ENCODE measurements at regions not wholly inside any gene's neighbourhood (a gene's known extent, or its start where the extent isn't known, plus 50 kb on each side); places are given as distances from the start of the nearest gene placed in this dataset.

GRCh38 chr5:9742848-9743247 is 112.7 kb upstream of the TAS2R1 start:
- TF ChIP-seq POLR2A (IDR thresholded peaks at IDR 0.05) = no peak
- TF ChIP-seq, protein P1, sequence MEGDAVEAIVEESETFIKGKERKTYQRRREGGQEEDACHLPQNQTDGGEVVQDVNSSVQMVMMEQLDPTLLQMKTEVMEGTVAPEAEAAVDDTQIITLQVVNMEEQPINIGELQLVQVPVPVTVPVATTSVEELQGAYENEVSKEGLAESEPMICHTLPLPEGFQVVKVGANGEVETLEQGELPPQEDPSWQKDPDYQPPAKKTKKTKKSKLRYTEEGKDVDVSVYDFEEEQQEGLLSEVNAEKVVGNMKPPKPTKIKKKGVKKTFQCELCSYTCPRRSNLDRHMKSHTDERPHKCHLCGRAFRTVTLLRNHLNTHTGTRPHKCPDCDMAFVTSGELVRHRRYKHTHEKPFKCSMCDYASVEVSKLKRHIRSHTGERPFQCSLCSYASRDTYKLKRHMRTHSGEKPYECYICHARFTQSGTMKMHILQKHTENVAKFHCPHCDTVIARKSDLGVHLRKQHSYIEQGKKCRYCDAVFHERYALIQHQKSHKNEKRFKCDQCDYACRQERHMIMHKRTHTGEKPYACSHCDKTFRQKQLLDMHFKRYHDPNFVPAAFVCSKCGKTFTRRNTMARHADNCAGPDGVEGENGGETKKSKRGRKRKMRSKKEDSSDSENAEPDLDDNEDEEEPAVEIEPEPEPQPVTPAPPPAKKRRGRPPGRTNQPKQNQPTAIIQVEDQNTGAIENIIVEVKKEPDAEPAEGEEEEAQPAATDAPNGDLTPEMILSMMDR (IDR thresholded peaks at IDR 0.05) = no peak
- 45 to 92% methylated on average over 1 of the region's 1 CpG for WGBS, 2 donors (ENCODE audit: low coverage in 1 of 2)

DNA sequence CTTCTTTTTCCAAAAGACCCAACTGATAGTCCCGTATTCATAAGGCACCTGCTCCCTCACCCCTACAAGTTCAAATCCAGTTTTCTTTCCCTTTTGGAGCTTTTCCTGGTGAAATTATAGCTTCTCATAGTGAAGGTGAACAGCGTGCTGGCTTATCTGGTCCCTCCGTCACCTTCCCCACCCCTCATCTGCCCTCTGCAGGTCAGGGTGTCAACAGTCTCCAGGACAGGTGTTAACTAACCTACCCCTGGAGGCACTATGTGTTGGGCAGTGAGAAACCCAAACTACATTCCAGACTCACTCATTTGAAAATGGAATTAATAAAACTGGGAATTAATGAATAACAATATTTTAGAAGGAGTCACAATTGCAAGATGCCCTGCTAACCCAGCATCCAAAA is 109.0 kb upstream of the TAS2R1 start:
- Histone ChIP-seq H3K4me1 (no peaks in the 10 kb centered on the region), H3K4me3 (no peak overlapping the region), H3K36me3 (no peaks in the 10 kb centered on the region), H3K9me3 (no peaks in the 10 kb centered on the region), H3K27ac (no peak overlapping the region), H3K27me3 (no peaks in the 10 kb centered on the region)
- TF ChIP-seq POLR2AphosphoS5 (IDR thresholded peaks at IDR 0.05) (no peak), EP300 (IDR thresholded peaks at IDR 0.05) (no peak), POLR2A (IDR thresholded peaks at IDR 0.05) (no peak)
- TF ChIP-seq, protein P1 (IDR thresholded peaks at IDR 0.05) = no peak
- 71 to 73% methylated on average over 3 of the region's 3 CpGs for WGBS, 2 donors (ENCODE audit: low coverage in 1 of 2)
- no peak for ATAC-seq

More at GRCh38 chr5:9742848-9743247, 112.7 kb upstream of the TAS2R1 start:
- H3K36me3 ChIP-seq = no peaks in the 10 kb centered on the region
- no peak overlapping the region for H3K27ac ChIP-seq
- H3K27me3 ChIP-seq = no peaks in the 10 kb centered on the region
- H3K9me3 ChIP-seq = no peaks in the 10 kb centered on the region
- H3K4me3 ChIP-seq = no peak overlapping the region
- no peak for ATAC-seq
- no peaks in the 10 kb centered on the region for H3K4me1 ChIP-seq

- H3K4me3 ChIP-seq = no peak overlapping the region
- H3K4me1 ChIP-seq = no peaks in the 10 kb centered on the region
- H3K36me3 ChIP-seq = no peaks in the 10 kb centered on the region
- 82 to 100% methylated on average over 2 to 4 of the region's 4 CpGs for WGBS, 2 donors (ENCODE audit: low coverage in 1 of 2)
- no peaks in the 10 kb centered on the region for H3K27me3 ChIP-seq
- ATAC-seq = no peak
- H3K27ac ChIP-seq = no peak overlapping the region
- H3K9me3 ChIP-seq = no peaks in the 10 kb centered on the region
- no peak for TF ChIP-seq POLR2AphosphoS5 (IDR thresholded peaks at IDR 0.05)
- no peak for TF ChIP-seq EP300 (IDR thresholded peaks at IDR 0.05)
- TF ChIP-seq POLR2A (IDR thresholded peaks at IDR 0.05) = no peak
- TF ChIP-seq, protein P1 (IDR thresholded peaks at IDR 0.05) = no peak
Observed at GRCh38 chr5:9737265-9737664, 107.1 kb upstream of the TAS2R1 start.

DNA sequence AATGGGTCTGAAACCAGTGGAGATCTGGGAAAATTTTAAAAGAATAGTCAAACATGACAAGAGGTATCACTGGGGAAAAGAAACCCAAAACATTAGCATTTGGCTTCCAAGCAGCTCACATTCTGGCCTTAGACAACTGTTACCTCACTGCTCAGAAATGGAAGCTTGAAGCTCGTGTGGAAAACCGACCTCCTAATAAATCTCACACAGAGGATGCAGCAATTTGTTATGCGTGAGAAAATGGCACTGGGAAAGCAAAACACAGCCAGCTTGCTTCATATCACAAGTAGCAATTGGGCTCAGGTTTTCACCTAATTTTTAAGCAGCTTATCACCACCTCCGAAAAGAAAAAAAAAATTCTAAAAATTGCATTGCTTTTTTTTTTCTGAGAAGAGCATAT is 103.3 kb upstream of the TAS2R1 start:
- Histone ChIP-seq H3K9me3 (no peaks in the 10 kb centered on the region), H3K27me3 (no peaks in the 10 kb centered on the region), H3K4me1 (no peaks in the 10 kb centered on the region), H3K36me3 (no peaks in the 10 kb centered on the region), H3K27ac (no peak overlapping the region), H3K4me3 (no peak overlapping the region)
- no peak for ATAC-seq
- TF ChIP-seq POLR2AphosphoS5 (IDR thresholded peaks at IDR 0.05) = no peak
- TF ChIP-seq POLR2A (IDR thresholded peaks at IDR 0.05) = no peak
- TF ChIP-seq EP300 (IDR thresholded peaks at IDR 0.05) = no peak
- TF ChIP-seq, protein P1 (IDR thresholded peaks at IDR 0.05) = no peak
- 43 to 47% methylated on average over 4 of the region's 4 CpGs for WGBS, 2 donors (ENCODE audit: low coverage in 1 of 2)

DNA sequence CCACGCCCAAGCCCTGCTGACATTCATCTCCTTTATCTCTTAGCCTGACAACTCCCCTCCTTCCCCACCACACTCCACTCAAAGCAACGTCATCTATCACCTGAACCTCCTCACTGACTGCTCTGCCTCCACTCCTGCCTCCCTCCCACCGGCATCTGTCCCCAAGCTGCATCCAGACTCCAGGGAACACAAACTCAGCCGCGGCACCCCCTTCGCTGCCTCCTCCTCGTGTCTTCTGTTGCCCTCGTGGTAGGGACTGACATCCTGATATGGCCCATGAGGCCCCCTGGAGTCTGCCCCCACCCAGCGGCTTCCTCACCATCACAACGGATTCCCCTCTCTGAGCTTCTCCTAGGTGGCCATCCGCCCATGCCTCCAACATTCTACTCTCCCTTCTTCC is 101.0 kb upstream of the TAS2R1 start:
- no peak overlapping the region for H3K4me3 ChIP-seq
- no peaks in the 10 kb centered on the region for H3K27me3 ChIP-seq
- TF ChIP-seq EP300 (IDR thresholded peaks at IDR 0.05) = no peak
- TF ChIP-seq POLR2A (IDR thresholded peaks at IDR 0.05) = no peak
- no peak for TF ChIP-seq POLR2AphosphoS5 (IDR thresholded peaks at IDR 0.05)
- TF ChIP-seq, protein P1 (IDR thresholded peaks at IDR 0.05) = no peak
- 56 to 75% methylated on average over 4 to 10 of the region's 11 CpGs for WGBS, 2 donors (ENCODE audit: low coverage in 1 of 2)
- H3K36me3 ChIP-seq = no peaks in the 10 kb centered on the region
- no peaks in the 10 kb centered on the region for H3K9me3 ChIP-seq
- ATAC-seq = no peak
- no peaks in the 10 kb centered on the region for H3K4me1 ChIP-seq
- H3K27ac ChIP-seq = no peak overlapping the region

Measured in gastroesophageal sphincter (tissue), 4 donors.